Ovary (tissue), 3 donors: ENCODE measurements at regions not wholly inside any gene's neighbourhood (a gene's known extent, or its start where the extent isn't known, plus 50 kb on each side); places are given as distances from the start of the nearest gene placed in this dataset.

ENCODE experiments used
- CTCF ChIP-seq, 3 donors: fragments of 450-650 bp in 2 of 3; fragments of 200-600 bp in 1 of 3; IDR thresholded peaks; one replicate each; pipeline versions ENCODE4 v1.5.1 to v1.8.0; 2016 to 2022; ENCODE audit warnings: antibody characterized with exemption in 3 of 3, mild to moderate bottlenecking in 1 of 3
- EP300 ChIP-seq: sonication (generic); formaldehyde crosslinking; IDR thresholded peaks from one replicate; pipeline ENCODE4 v1.6.1; 2017; ENCODE audit warnings: antibody characterized with exemption
- donor health status: DM: no; HTN: no; CAD: no.

- TF ChIP-seq EP300, result no peak
- no peak for TF ChIP-seq CTCF (IDR thresholded peaks at IDR 0.05)
Observed at GRCh38 chr3:3744826-3745225, 54.4 kb upstream of the LRRN1 start.
